NCI-H226 (cell line): ENCODE measurements at regions not wholly inside any gene's neighbourhood (a gene's known extent, or its start where the extent isn't known, plus 50 kb on each side); places are given as distances from the start of the nearest gene placed in this dataset.
"Not testable (repeated sequence)": the region's sequence is repeated elsewhere in the genome, so short reads cannot be mapped to it uniquely, and the experiment has no call there.

Experiments used
- DNase-seq: peaks from one replicate; pipeline ENCODE4 v3.0.0-alpha.2; 2015

DNA sequence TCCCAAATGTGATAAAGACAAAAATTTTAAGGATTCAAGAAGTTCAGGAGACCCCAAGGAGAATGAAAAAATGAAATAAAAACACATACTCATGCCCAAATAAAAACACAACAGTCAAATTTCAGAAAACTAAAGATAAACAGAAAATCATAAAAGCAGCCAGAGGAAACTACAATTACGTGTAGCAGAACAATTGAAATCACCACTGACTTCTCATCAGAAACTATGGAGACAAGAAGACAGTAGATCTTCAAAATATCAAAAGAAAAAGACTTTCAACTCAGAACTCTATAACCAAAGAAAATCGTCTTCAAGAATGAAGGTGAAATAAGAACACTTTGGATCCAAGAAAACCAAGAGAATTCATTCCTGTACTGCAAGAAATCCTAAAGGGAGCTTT lies 54.9 kb downstream of the DIO3 start:
- DNase-seq: no peak

DNA sequence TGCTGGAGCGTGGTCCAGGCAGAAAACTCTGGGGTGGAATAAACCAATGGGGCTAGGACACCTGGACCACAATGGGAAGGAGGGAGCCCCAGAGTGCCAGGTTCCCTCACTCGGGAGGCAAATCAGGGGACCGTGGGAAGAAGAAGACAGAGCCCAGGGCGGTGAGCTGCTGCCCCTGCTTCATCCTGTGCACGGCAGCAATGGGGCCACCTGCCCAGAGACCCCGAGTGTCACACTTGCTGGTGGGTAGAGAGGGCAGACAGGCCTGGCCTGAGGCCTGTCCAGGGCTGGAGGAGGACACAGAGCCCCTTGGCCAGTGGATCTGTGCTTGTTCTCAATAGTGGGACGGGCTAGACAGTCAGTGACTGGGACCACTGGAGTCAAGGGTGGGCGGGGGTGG lies 58.2 kb downstream of the DIO3 start:
- no peak for DNase-seq

DNA sequence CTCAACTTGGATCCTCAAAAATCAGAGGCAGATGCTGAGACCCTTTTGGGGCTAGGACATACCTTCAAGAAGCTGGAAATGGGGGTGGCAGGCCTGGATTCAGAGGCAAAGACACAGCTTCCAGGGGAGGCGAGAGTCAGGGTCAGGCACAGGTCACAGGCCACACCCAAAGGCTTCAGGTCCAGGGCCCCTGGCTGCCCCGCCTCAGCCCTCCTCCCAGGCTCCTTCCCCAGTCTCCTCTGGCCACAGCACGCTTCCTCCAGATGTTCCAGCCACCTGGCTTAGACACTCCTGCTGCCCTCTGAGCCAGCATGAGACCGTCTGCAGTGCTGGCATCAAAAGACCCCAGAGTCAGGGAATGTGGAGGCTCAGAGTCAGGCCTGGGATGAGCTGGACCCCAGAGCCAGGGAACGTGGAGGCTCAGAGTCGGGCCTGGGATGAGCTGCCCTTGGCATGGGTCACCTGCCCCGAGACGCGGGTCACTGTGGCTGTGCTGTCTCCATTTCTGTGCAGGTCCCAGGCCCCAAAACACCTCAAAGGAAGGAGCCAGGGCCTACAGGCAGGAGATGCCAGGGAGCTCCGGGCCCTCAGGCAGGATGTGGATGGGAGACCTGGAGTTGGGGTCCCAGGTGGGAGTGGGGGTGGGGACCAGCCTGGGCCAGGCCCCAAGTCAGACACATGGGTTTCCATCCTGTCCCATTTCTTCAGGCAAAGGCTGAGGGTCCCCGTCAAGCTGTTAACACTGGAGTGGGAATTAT lies 58.9 kb downstream of the DIO3 start:
- DNase-seq: no peak

DNA sequence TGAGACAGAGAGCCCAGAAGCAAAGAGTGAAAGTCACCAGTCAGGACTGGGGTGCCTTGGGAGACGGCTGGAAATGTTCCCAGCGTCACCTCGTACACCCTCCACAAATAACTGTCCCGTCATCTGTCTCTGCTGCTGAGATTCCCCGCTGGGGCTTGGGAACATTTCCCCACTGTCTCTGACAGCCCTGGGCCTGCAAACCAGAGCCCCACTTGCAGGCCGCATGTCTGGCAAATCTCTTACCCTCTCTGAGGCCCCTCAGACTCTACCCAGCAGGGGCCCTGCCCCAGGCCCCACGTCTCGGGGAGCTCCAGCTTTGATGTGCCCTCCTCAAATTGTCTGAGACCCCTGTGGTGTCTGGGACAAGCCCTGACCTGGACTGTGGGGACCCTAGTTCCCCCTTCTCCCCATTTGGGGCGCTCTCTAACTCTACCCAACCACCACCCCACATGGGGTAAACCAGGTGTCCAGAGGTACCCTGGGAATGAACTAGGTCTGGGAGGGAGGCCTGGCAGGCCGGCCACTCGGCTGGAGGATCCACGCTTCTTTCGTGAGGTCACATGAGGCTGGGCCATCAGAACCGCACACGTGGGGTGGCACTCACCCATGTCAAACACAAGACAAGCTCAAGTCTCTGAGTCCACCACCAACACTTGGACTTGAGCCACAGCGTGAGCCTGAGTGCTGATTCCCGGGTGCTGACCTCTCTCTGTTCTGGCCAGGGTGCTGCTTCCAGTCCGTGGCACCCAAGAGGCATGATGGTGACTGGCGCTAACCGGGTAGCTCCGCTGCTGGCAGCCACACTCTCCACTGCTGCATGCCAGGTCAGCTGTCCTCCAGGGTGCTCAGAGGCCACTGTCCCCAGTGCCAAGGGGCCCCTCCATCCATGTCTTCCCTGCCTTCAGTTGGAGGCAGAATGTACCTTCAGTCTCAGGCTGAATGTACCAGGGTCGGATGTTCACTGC lies 59.8 kb downstream of the DIO3 start:
- no peak for DNase-seq

DNA sequence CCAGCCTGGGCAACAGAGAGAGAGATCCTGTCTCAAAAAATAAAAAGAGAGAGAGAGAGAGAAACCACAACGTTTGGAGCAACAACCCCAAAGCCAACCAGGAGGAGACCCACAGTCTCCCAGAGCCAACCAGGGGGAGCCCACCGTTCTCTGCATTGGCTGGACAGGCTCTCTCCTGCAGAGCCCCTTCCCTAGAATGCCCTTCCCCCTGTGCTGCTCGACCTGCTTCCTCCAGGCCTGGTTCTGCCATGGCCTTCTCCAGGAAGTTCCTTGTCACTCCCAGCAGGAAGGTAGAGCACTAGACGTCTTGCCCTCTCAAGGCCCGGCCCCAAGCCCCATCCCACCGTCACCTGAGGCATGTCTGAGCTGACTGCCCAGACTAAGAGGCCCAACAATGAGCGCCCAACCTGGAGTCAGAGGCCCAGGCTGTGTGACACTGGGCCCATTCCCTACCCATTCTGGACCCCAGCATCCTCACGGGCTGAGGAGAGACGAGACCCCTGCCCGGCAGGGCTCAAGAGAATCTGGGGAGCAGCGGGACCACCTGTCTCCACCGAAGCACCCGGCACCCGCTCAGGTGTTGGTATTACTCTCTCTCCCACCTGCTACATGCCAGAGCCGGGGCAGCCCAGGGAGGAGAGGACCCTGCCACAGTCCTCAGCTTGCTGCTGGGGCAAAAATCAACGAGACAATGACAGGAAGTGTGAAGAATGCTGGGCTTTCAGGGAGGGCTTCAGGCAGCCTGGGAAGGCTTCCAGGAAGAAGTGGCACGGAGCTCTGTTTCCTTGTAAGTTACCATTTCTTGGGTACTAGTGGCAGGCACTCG lies 61.2 kb downstream of the DIO3 start:
- no peak for DNase-seq

DNA sequence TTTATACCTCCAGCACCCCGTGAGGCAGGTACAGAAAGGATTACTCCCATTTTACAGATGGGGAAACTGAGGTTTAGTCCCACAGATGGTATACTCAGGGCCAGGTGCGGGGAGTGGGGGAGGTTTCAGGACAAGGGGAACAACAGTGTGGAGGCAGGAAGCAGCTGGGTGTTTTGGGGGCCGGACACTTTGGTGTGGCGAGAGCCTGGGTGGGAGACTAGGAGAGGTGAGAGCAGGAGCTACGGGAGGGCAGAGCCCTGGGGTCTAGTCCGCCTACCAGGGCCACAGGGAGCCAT lies 61.7 kb downstream of the DIO3 start:
- no peak for DNase-seq

DNA sequence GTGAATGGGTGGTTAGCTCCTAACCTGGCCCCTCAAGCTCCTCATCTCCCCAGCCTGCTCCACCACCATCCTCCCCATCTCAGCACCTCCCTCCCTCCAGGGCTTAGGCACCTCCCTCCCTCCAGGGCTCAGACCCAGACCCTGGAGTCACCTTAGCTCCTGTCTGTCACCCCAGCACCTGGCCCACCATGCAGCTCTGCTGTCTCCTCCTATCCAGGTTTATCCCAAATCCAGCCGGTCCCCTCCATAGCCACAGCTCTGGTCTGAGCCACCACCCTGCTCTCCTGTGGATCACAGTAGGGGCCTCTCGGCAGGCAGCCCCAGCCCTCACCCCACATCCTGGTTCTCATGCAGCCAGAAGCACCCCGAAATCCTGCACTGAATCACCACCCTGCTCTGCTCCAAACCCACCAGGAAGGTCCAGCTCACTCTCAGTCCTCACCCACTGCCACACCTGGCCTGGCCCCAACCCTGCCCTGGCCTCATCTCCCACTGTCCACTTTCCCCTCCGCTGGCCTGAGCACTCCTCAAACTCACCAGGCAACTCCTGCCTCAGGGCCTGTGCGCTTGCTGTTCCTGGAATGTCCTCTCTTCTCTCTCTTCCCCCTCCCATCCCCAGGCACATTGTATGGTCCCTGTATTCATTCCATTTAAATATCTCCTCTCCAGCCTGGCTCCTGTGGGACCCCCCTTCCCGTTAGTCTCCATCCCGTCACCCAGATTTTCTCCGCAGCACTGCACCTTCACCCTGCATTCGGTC lies 62.6 kb downstream of the DIO3 start:
- no peak for DNase-seq

DNA sequence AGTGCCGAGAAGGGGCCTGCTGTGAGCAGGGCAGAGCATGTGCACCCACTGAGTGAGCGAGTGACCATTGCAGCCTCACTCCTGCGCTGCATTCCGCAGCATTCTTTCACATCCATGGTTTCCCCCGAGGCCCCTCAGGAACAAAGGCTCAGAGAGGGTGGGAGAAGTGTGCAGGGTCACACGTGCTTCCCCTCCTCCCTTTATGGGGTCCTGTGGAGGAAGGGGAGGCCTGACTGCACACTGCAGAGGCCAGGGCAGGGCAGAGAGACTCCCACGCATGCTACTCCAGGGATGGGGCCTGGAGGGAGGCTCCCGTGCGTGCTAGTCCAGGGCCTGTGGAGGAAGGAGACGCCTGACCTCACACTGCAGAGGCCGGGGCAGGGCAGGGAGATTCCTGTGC lies 63.2 kb downstream of the DIO3 start:
- peak; percentile 6 for DNase-seq

DNA sequence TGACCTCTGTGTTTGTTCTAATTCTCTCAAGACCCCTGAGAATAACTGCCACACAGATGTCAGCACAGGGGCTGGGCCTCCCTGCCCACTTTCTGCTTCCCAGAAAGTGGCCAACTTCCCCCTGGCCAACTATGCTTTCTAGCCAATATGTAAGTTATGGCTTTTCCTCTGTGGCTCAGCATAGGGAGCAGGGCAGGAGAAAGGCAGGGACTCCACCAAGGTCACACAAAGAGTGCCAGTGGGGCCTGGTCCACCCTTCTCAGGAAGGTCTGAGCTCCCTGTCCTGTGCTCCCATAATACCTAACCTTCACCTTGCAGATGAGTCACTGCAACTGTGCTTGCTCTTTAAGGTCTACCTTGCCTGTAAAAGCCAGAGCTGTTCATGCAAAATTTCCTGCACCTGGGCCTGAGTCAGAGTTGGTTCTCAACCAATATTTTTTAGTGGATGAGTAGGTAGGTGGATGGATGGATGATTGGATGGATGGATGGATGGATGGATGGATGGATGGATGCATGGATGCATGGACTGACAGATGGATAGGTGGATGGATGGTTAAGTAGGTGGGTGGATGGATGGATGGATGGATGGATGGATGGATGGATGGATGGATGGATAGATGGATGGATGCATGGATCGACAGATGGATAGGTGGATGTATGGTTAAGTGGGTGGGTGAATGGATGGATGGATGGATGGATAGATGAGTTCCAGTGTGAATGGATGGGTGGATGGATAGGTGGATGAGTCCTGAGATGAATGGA lies 64.2 kb downstream of the DIO3 start:
- no peak for DNase-seq

DNA sequence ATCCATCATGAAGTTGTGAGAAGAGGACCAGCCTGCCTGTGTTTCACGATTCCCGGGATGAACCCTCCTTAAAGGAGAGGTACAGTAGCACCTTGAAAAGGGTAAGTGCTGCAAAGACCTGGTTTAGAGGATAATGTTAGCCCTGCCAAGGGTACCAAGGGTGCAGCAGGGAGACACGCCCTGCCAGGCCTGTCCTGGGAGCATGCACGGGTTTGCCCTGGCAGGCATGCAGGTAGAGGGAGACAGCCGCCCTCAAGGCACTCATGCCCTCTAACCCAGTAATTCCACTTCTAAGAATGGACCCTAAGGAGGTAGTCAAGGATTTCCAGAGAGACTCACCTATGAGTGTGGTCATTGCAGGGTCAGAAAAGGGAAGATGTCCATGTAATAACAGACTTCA lies 65.0 kb downstream of the DIO3 start:
- no peak for DNase-seq

DNA sequence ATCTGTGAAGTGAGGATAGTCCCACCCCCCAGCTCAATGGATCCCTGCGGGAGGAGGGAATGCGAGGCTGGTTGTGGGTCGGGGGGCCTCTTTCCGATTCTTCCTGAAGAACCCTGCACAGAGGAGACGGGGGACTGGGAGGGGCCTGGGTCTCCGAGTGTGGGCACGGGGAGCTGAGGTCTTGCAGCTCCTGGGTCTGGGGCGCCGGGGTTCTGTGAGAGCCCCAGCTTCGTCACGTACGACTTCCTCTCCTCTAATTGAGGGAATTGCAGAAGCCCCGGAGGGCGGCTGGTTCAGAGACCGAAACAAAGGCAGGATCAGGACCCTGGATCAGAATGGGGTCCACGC lies 66.6 kb downstream of the DIO3 start:
- no peak for DNase-seq

DNA sequence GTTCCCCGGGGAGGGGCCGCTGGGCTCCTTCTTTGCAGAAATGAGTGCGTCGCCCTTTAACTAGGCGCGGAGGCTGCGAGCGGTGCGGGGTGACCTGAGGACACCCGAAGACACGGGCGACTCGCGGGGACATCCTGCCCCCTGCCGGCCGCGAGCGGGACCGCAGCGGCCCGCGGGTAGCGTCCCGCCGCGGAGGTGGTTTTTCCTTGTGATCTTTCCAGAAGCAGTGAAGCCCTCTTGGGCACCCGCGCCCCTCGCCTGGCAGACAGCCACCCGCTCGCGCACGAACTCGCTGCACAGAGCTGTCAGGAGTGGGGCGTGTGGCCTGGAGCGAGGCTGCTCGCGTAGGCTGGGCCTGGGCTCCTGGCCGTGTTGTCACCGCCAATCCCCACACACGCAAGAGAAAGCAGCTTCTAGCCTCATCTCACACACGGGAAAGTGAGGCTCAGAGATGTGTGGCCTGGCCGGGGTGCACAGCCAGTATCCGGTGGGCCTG lies 67.2 kb downstream of the DIO3 start:
- peak; percentile 47 for DNase-seq

DNA sequence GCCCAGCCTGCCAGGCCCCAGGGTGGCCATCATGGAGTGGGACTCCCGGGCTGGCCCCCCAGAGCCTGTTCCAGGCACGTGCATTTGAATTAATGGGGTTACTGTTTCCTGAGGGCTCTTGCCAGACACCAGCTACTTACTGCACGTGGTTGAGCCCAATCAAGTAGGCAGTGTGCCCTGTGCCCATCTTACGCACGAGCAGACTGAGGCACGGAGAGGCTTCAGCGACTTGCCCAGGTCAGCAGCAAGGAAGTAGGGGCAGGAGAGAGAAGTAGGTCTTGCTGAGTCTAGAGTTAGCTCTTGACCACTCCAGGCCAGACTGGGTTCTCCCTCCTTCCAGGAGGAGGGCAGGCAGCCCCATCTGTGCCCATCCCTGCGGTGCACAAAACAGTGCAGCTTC lies 67.7 kb downstream of the DIO3 start:
- no peak for DNase-seq

DNA sequence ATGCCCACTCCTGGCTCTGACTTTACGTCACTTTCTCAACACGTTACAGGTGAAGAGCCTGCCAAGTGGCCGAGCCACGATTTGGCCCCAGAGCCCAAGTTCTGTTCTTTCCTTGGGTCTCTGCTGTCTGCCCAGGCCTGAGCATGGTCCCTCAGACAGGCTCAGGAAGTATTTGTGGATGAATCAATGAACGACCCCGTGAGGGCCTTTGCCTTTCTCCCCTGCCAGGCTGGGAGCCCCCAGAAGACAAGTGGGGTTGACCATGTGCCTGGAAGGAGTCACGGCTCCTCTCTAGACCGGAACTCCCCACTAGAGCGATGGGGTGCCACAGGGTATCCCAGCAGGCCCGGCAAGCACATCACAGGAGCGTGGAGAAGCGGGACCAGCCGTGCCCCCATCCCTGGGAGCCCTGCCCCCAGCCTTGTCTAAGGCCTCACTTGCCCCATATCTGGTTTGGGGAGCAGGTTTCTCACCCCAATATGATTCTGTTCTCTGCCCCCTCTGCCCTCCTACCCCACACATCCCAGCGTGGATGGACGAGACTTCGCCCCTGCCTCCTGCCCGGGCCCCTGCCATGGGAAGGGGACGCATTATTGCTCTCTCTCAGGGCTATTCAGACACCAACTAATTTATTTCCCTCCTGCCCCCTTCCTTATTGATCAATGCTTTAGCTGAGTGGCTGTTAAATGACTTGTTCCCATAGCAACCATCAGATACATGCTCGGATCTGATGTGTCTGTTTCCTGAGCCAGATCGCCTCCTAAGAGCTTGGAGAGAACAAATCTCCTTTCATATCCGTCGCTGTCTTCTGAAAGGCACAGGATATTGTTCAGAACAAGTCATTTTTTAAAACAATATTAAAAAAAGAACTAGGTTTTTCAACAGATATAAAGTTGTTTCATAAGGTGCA lies 69.0 kb downstream of the DIO3 start:
- no peak for DNase-seq

DNA sequence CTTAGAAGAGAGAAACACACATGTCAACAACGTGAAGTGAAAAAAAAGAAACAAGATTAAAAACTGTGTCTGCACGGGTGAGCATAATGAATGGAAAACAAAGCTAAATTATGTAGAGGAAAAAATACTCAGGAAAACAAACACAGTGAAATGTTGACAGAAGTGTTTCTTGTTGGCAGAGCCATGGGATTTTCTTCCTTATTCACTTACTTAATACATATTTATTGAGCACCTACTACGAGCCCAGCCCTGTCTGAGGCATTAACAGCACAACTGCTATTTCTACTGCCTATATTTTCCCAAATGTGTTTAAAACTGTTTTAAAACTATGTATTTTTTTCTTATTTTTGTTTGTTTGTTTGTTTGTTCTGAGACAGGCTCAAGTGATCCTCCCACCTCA lies 69.9 kb downstream of the DIO3 start:
- no peak for DNase-seq

DNA sequence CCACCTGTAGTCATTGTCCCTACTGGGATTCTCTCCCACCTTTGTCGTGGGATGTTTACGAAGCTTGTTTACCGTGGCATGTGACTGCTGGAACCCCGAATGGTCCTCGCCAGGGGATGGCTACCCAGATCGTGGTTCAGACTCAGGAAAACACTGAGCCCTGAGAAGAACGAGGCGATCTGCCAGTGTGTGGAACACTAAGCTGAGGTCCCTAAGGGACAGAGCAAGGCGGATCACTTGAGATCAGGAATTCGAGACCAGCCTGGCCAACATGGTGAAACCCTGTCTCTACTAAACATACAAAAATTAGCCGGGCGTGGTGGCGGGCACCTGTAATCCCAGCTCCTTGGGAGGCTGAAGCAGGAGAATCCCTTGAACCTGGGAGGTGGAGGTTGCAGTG lies 70.7 kb downstream of the DIO3 start:
- not testable (repeated sequence) for DNase-seq

DNA sequence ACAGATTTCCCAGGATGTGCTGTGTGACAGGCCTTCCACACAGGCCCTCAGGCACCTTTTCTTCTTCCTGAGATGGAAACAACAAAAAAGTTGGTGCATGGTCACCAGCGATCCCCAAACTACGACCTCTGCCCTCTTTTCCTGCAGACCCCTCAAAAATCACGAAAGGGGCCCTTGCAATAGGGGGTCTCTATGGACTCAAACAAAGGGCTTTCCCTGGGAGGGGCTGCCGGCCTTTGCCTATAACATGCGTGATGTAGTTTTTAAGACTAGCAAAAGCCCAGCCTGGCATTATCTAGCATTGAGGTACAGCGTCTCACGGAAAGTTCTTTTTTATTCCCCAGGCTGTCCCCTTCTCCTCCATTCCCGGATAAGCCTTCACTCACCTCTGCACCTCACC lies 71.2 kb downstream of the DIO3 start:
- no peak for DNase-seq

DNA sequence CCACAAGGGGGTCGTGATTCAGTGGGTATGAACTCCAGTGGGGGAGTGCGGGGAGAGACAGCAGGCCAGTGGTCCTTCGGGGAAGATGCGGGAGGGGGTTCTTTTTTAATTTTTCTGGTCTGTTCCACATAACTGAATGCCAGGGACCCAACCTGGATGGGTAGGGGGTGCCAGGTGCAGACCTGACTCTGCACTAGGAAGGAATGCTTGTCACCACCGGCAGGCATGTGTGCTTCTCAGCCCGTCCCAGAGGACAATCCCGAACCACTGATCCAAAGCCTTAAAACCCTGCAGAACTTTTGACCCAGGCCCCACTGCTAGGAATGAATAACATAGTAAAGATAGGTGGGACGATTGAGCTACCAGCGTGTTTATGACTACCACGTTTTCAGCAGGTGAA lies 72.0 kb downstream of the DIO3 start:
- DNase-seq: no peak

DNA sequence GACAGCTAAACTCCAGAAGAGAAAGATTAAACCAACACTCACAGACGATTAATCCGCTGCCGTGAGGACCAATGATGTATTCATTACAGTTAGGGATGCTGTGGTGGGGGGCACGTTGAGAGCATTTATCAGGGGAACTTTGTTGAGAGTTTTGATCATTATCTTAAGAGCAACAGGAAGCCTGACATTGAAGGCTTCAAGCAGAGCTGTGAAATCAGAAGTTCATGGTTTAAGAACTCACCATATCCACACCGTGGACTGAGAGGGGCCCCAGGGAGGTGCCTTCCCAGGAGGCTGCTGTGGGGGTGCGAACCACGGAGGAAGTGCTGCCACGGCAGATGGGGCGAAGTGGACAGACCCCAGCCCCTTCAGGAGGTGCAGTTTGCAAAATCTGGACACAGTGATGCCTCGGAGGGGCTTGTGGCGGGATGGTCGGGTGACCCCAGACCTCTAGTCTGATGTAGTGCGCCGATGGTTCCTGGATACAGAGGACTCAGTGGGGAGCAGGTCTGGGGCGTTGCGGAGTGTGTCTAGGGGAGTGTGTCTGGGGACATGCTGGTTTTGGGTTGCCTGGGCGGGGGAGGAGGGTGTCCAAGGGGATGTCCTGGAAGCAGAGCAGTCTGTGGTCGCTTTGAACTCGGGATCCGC lies 73.0 kb downstream of the DIO3 start:
- no peak for DNase-seq
